CD4-positive, alpha-beta T cell treated with Interleukin-10 for 1 hour (primary cell): ENCODE measurements at regions not wholly inside any gene's neighbourhood (a gene's known extent, or its start where the extent isn't known, plus 50 kb on each side); places are given as distances from the start of the nearest gene placed in this dataset.

Source experiments
- DNase-seq: peaks from one replicate; pipeline ENCODE4 v3.0.0-alpha.2; 2020

- no peak for DNase-seq
These were observed 52.2 kb downstream of the POLR1D start for GRCh38 chr13:27673911-27674310.

GRCh38 chr13:27678306-27679040, 56.8 kb downstream of the POLR1D start:
- DNase-seq: no peak

GRCh38 chr13:27679396-27679795, 57.7 kb downstream of the POLR1D start:
- no peak for DNase-seq

GRCh38 chr13:27679896-27680295, 58.2 kb downstream of the POLR1D start:
- no peak for DNase-seq

- DNase-seq: no peak
These were observed 58.8 kb downstream of the POLR1D start for GRCh38 chr13:27680465-27680864.

- DNase-seq: no peak
These were observed 69.5 kb downstream of the POLR1D start for GRCh38 chr13:27691207-27691606.

GRCh38 chr13:27696731-27697130, 75.0 kb downstream of the POLR1D start:
- no peak for DNase-seq

- DNase-seq: no peak
These were observed 78.3 kb downstream of the POLR1D start for GRCh38 chr13:27699952-27700351.

- DNase-seq: peak; percentile 32
These were observed 83.0 kb downstream of the POLR1D start for GRCh38 chr13:27704681-27705080.

GRCh38 chr13:27708325-27708724, 84.0 kb upstream of the GSX1 start:
- no peak for DNase-seq

GRCh38 chr13:27709779-27710178, 82.5 kb upstream of the GSX1 start:
- DNase-seq: no peak

GRCh38 chr13:27712421-27712820, 79.9 kb upstream of the GSX1 start:
- peak; percentile 38 for DNase-seq

- DNase-seq: no peak
These were observed 78.5 kb upstream of the GSX1 start for GRCh38 chr13:27713767-27714166.

GRCh38 chr13:27721681-27722080, 70.6 kb upstream of the GSX1 start:
- DNase-seq: no peak

- DNase-seq: no peak
These were observed 64.0 kb upstream of the GSX1 start for GRCh38 chr13:27728271-27728670.

- no peak for DNase-seq
These were observed 62.1 kb upstream of the GSX1 start for GRCh38 chr13:27730191-27730590.
